HepG2 (cell line): ENCODE measurements at regions not wholly inside any gene's neighbourhood (a gene's known extent, or its start where the extent isn't known, plus 50 kb on each side); places are given as distances from the start of the nearest gene placed in this dataset.

Experiments
- ATAC-seq: fragments of 200-7000 bp; cut with Tn5 transposase; 3 replicates; pipeline ENCODE4 v1.9.1; 2020; ENCODE audit warnings: mild to moderate bottlenecking, moderate library complexity
- BruUV-seq: library from RNA; stranded (reverse); fragments of 400-500 nt; replicated peaks from 2 replicates; lab custom pipeline; 2021; lab: Mats Ljungman, UMichigan
- CTCF ChIA-PET: fragments of 300-600 bp; formaldehyde crosslinking; extraction: SDS; loops from one replicate; lab custom pipeline; 2021; ENCODE audit warnings: low total read pairs, inconsistent platforms, low intra/inter-chr PET ratio; lab: Yijun Ruan, JAX
- POLR2A ChIA-PET: fragments of 350-600 bp; sonication (Branson Sonifier 250); formaldehyde crosslinking; loops from one replicate; lab custom pipeline; 2020; ENCODE audit warnings: antibody characterized with exemption, inconsistent platforms; lab: Yijun Ruan, JAX
- DNase-seq: peaks from one replicate; pipeline ENCODE4 v3.0.0-alpha.2; 2015; ENCODE audit warnings: low spot score
- FAIRE-seq: peaks from 3 replicates; lab custom pipeline; 2011; peaks lifted over from hg19 to GRCh38; lab: Jason Lieb, UNC
- H2AFZ ChIP-seq: one replicate; pipeline ENCODE4 v1.6.1; 2011; ENCODE audit warnings: low read length, inconsistent platforms
- H3K27ac ChIP-seq: fragments of 300-600 bp; 3 replicates; pipeline ENCODE4 v1.8.0; 2011; ENCODE audit warnings: mixed run types, mild to moderate bottlenecking, mixed read lengths, low read length, inconsistent platforms; ENCODE audit not compliant: insufficient read depth; ENCODE audit errors: extremely low read length
- H3K27me3 ChIP-seq, 2 experiments: fragments of 200-600 bp in 1 of 2; 2 replicates in 1 of 2; 3 replicates in 1 of 2; pipeline versions ENCODE4 v1.6.0 to v1.8.0; 2011; ENCODE audit warnings: low read length in 2 of 2, mild to moderate bottlenecking in 2 of 2, moderate library complexity in 2 of 2, inconsistent platforms in 1 of 2; ENCODE audit not compliant: insufficient read depth in 2 of 2, control insufficient read depth in 1 of 2
- H3K36me3 ChIP-seq, 2 experiments: fragments of 200-600 bp in 1 of 2; replicated peaks in 1 of 2; 2 replicates in 1 of 2; 3 replicates in 1 of 2; pipeline versions ENCODE4 v1.5.1 to v1.8.0; 2011; ENCODE audit warnings: low read length in 2 of 2, inconsistent platforms in 1 of 2; ENCODE audit not compliant: insufficient read depth in 2 of 2, control insufficient read depth in 1 of 2
- H3K4me1 ChIP-seq: 2 replicates; pipeline ENCODE4 v1.5.1; 2012; ENCODE audit warnings: low read length, inconsistent platforms; ENCODE audit not compliant: insufficient read depth
- H3K4me2 ChIP-seq: 2 replicates; pipeline ENCODE4 v1.6.0; 2011; ENCODE audit warnings: low read depth, low read length, inconsistent platforms
- H3K4me3 ChIP-seq, 3 experiments: fragments of 200-600 bp in 1 of 3; sonication (generic), shearing (Covaris generic) in 1 of 3; replicated peaks in 1 of 3; 2 replicates each; pipeline ENCODE4 v1.5.1; 2011 to 2016; ENCODE audit warnings: low read length in 3 of 3, inconsistent platforms in 2 of 3, low read depth in 2 of 3, mild to moderate bottlenecking in 2 of 3, control low read depth in 1 of 3, mixed read lengths in 1 of 3; ENCODE audit not compliant: insufficient read depth in 1 of 3
- H3K79me2 ChIP-seq: one replicate; pipeline ENCODE4 v1.6.1; 2011; ENCODE audit warnings: low read length, inconsistent platforms; ENCODE audit not compliant: insufficient read depth
- H3K9ac ChIP-seq: 2 replicates; pipeline ENCODE4 v1.6.0; 2011; ENCODE audit warnings: mild to moderate bottlenecking, low read depth, low read length, inconsistent platforms; ENCODE audit not compliant: insufficient read depth
- H3K9me3 ChIP-seq: 2 replicates; pipeline ENCODE4 v1.5.1; 2012; ENCODE audit warnings: mild to moderate bottlenecking, low read length
- H4K20me1 ChIP-seq: 2 replicates; pipeline ENCODE4 v1.6.0; 2011; ENCODE audit warnings: inconsistent platforms, mild to moderate bottlenecking, low read length, moderate library complexity; ENCODE audit not compliant: insufficient read depth
- ARNT2 ChIP-seq: sonication (generic); formaldehyde crosslinking; IDR thresholded peaks from 2 replicates; pipeline ENCODE4 v1.8.0; 2022; ENCODE audit warnings: mild to moderate bottlenecking, low read depth, missing genetic modification reagents, moderate library complexity
- ASH2L ChIP-seq: fragments of 300-600, 200-600 bp; sonication (generic); IDR thresholded peaks from 2 replicates; pipeline ENCODE4 v1.7.0; 2017; ENCODE audit warnings: low read depth, mild to moderate bottlenecking, moderate library complexity, mixed read lengths, low read length; ENCODE audit not compliant: insufficient read length
- BRCA1 ChIP-seq: sonication (generic); formaldehyde crosslinking; IDR thresholded peaks from 2 replicates; pipeline ENCODE4 v1.4.0; 2020; ENCODE audit warnings: missing genetic modification reagents
- GABPB1 ChIP-seq: IDR thresholded peaks from 2 replicates; pipeline ENCODE4 v1.6.1; 2016; ENCODE audit warnings: mild to moderate bottlenecking, missing genetic modification reagents, moderate library complexity, missing compliant biosample characterization
- HMGXB4 ChIP-seq, 2 experiments: sonication (generic) in 1 of 2; formaldehyde crosslinking in 1 of 2; IDR thresholded peaks; 2 replicates each; pipeline versions ENCODE4 v1.4.0 to v1.6.1; 2018 to 2020; ENCODE audit warnings: missing genetic modification reagents in 2 of 2, borderline replicate concordance in 1 of 2, low read depth in 1 of 2, mild to moderate bottlenecking in 1 of 2, missing biosample characterization in 1 of 2
- HOXD1 ChIP-seq: sonication (generic); formaldehyde crosslinking; IDR thresholded peaks from 2 replicates; pipeline ENCODE4 v1.5.0; 2020; ENCODE audit warnings: missing genetic modification reagents
- KDM2A ChIP-seq: sonication (generic); formaldehyde crosslinking; IDR thresholded peaks from 2 replicates; pipeline ENCODE4 v1.4.0; 2020; ENCODE audit warnings: low read depth, missing genetic modification reagents, borderline replicate concordance
- KDM5B ChIP-seq: sonication (generic); formaldehyde crosslinking; IDR thresholded peaks from 2 replicates; pipeline ENCODE4 v1.4.0; 2020; ENCODE audit warnings: missing genetic modification reagents, mild to moderate bottlenecking, borderline replicate concordance
- MXD1 ChIP-seq: sonication (generic); formaldehyde crosslinking; IDR thresholded peaks from 2 replicates; pipeline ENCODE4 v1.4.0; 2020; ENCODE audit warnings: mild to moderate bottlenecking, missing genetic modification reagents
- NR0B2 ChIP-seq: sonication (generic); formaldehyde crosslinking; IDR thresholded peaks from 2 replicates; pipeline ENCODE4 v1.4.0; 2020; ENCODE audit warnings: mild to moderate bottlenecking, missing genetic modification reagents
- PHF8 ChIP-seq: sonication (generic); formaldehyde crosslinking; IDR thresholded peaks from 2 replicates; pipeline ENCODE4 v1.5.0; 2020; ENCODE audit warnings: missing genetic modification reagents
- RBM39 ChIP-seq: fragments of 200-400 bp; formaldehyde crosslinking; IDR thresholded peaks from one replicate; pipeline ENCODE4 v1.6.1; 2018; ENCODE audit warnings: antibody characterized with exemption, mild to moderate bottlenecking, low read depth, low read length; ENCODE audit not compliant: poor library complexity, severe bottlenecking
- SALL1 ChIP-seq: sonication (generic); formaldehyde crosslinking; IDR thresholded peaks from 2 replicates; pipeline ENCODE4 v1.8.0; 2022; ENCODE audit warnings: mild to moderate bottlenecking, missing genetic modification reagents
- SUZ12 ChIP-seq: fragments of 150-350 bp; IDR thresholded peaks from 2 replicates; pipeline ENCODE4 v1.6.1; 2014; ENCODE audit warnings: low read depth, low read length
- ZNF430 ChIP-seq: sonication (generic); formaldehyde crosslinking; IDR thresholded peaks from 2 replicates; pipeline ENCODE4 v1.9.0; 2021; ENCODE audit warnings: mild to moderate bottlenecking, missing genetic modification reagents
- ZNF510 ChIP-seq: sonication (generic); formaldehyde crosslinking; IDR thresholded peaks from 2 replicates; pipeline ENCODE4 v1.4.0; 2020; ENCODE audit warnings: low read depth, mild to moderate bottlenecking, missing genetic modification reagents
- ZNF577 ChIP-seq: sonication (generic); formaldehyde crosslinking; IDR thresholded peaks from 2 replicates; pipeline ENCODE4 v1.4.0; 2020; ENCODE audit warnings: mild to moderate bottlenecking, low read depth, missing genetic modification reagents, borderline replicate concordance
- ZNF687 ChIP-seq: sonication (generic); formaldehyde crosslinking; IDR thresholded peaks from 2 replicates; pipeline ENCODE4 v1.5.1; 2020; ENCODE audit warnings: mild to moderate bottlenecking, missing genetic modification reagents, moderate library complexity
- WGBS: methylation state at CpG from one replicate; pipeline ENCODE4 v1.1.6; 2017; ENCODE audit warnings: low lambda C conversion rate; 5-methylcytosine and 5-hydroxymethylcytosine counted together
- in situ Hi-C: cut with HindIII; loops from 2 replicates; pipeline ENCODE4 v1.10.0; 2017; ENCODE audit warnings: low pct_unique_long_range_greater_than_20kb; ENCODE audit not compliant: extremely low pct_ligation_motif_present
- intact Hi-C: fragments of 100-400 bp; cut with micrococcal nuclease; formaldehyde crosslinking; loops from one replicate; pipeline ENCODE4 v1.10.0; 2022; ENCODE audit not compliant: unreplicated experiment

- no TSS peak for BruUV-seq
- in situ Hi-C loops: no loop called here
Observed at GRCh38 chr2:198259496-198259895, 455.1 kb downstream of the PLCL1 start.

More at GRCh38 chr2:198259496-198259895, 455.1 kb downstream of the PLCL1 start:
- POLR2A ChIA-PET: no interaction called here
- Histone ChIP-seq H4K20me1 (no peaks in the 10 kb centered on the region), H3K9me3 (no peaks in the 10 kb centered on the region), H3K36me3 (no peaks in the 10 kb centered on the region), H3K9ac (no peak overlapping the region), H2AFZ (no peak overlapping the region), H3K79me2 (no peaks in the 10 kb centered on the region), H3K4me2 (no peak overlapping the region), H3K4me1 (no peaks in the 10 kb centered on the region), H3K27me3 (no peaks in the 10 kb centered on the region), H3K27ac (no peak overlapping the region), H3K4me3 (no peak overlapping the region)
- ATAC-seq (no peak), DNase-seq (no peak), FAIRE-seq (no peak)
- no peak for TF ChIP-seq RBM39
- TF ChIP-seq ZNF430: no peak
- TF ChIP-seq HOXD1 (CRISPR knock-in tag): no peak
- TF ChIP-seq GABPB1 (CRISPR knock-in tag): no peak
- TF ChIP-seq HMGXB4 (CRISPR knock-in tag; IDR thresholded peaks at IDR 0.05; ENCODE audit: borderline replicate concordance in 1 of 2, low read depth in 1 of 2): no peak
- no peak for TF ChIP-seq SUZ12
- TF ChIP-seq PHF8: no peak
- no peak for TF ChIP-seq SALL1 (CRISPR knock-in tag)
- TF ChIP-seq ASH2L: no peak
- no peak for TF ChIP-seq BRCA1 (CRISPR knock-in tag)
- TF ChIP-seq ZNF687: no peak
- TF ChIP-seq KDM5B: no peak
- TF ChIP-seq MXD1 (CRISPR knock-in tag): no peak
- TF ChIP-seq ZNF510 (CRISPR knock-in tag): no peak
- no peak for TF ChIP-seq ZNF577 (CRISPR knock-in tag)
- no peak for TF ChIP-seq KDM2A (CRISPR knock-in tag)
- no peak for TF ChIP-seq ARNT2 (CRISPR knock-in tag)
- no peak for TF ChIP-seq NR0B2 (CRISPR knock-in tag)
- intact Hi-C loops: no loop called here
- CTCF ChIA-PET: no interaction called here
- 38% methylated on average over 3 of the region's 3 CpGs for WGBS
